ENCODE measurements at regions not wholly inside any gene's neighbourhood (a gene's known extent, or its start where the extent isn't known, plus 50 kb on each side); places are given as distances from the start of the nearest gene placed in this dataset.
"Not testable (repeated sequence)": the region's sequence is repeated elsewhere in the genome, so short reads cannot be mapped to it uniquely, and the experiment has no call there.

GRCh38 chr1:102687383-102687782 is 420.9 kb downstream of the COL11A1 start:
- no peak for DNase-seq (ENCODE audit: low read depth in 4 of 4, low spot score in 3 of 4)

DNA sequence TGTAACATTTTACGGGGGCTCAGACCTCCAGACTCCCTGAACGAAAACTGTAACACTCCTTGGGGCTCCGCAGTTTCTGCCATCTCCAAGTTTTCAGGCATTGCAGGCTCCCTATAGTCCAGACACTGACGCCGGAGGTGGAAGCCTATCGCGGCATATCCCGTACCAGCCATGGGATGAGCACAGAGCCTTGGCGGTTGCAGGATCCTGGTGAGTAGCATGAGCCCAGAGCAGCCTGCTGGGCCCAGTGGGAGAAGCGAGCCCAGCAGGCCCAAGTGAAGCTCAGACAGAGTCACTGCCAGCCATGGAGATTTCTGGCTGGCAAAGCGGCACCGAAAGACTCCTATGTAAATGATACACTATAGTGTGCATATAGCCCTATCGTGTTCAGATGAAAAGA is 446.8 kb downstream of the COL11A1 start:
- no peak for DNase-seq (ENCODE audit: low read depth in 4 of 4, low spot score in 3 of 4)

GRCh38 chr1:102659876-102660483 is 448.3 kb downstream of the COL11A1 start:
- not testable (repeated sequence) for DNase-seq (ENCODE audit: low read depth in 4 of 4, low spot score in 3 of 4)

GRCh38 chr1:102655034-102655433 is 453.3 kb downstream of the COL11A1 start:
- DNase-seq (ENCODE audit: low read depth in 4 of 4, low spot score in 3 of 4), result no peak

DNA sequence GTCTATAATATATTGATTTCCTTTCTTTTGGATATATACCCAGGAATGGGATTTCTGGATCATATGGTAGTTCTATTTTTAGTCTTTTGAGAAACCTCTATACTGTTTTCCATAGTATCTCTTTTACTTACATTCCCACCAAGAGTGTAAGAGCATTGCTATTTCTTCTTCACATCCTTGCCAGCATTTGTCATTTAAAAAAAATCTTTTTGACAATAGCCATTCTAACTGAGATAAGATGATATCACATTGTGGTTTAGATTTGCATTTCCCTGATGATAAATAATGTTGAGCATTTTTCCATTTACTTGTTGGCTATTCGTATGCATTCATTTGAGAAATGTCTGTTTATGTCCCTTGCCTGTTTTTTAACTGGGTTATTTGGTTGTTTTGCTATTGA is 467.4 kb downstream of the COL11A1 start:
- no peak for DNase-seq (ENCODE audit: low read depth in 4 of 4, low spot score in 3 of 4)

GRCh38 chr1:102640312-102640711 is 468.0 kb downstream of the COL11A1 start:
- no peak for DNase-seq (ENCODE audit: low read depth in 4 of 4, low spot score in 3 of 4)

DNA sequence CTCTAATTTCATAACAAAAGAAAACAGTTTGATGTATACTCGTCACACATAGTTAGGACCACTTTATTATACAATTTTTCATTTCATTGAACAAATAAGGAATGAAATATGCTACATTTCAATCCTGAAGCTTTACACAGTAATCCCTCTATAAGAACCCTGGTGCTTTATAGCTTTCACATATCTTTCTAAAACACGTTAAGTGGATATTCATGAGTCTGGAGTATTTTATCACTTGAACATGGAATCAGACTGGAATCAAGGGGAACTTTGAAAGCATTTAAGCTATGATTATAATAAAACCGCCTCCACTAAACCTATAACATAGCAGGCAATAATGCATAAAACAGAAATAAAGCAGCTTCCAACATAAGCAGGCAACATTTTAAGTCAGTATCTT is 476.6 kb downstream of the COL11A1 start:
- no peak for DNase-seq (ENCODE audit: low read depth in 4 of 4, low spot score in 3 of 4)

DNA sequence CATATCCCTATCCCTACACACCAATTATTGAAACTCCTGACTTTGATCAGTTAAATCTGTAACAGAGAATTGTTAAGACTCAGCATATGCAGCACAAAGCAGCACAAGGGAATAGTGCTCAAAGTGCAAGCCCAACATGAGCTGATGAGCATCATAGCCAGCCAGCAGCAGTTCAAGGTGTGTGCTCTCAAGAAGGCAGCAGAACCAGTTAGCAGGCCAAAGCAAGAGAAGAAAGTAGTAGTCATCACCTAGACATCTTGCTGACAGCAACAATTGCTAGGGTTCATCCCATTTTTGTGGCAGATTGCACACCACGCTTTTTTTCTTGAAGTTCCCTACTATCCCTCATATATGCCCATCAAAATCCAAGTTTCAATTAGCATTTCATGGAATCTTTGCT is 478.3 kb downstream of the COL11A1 start:
- no peak for DNase-seq (ENCODE audit: low read depth in 4 of 4, low spot score in 3 of 4)

DNA sequence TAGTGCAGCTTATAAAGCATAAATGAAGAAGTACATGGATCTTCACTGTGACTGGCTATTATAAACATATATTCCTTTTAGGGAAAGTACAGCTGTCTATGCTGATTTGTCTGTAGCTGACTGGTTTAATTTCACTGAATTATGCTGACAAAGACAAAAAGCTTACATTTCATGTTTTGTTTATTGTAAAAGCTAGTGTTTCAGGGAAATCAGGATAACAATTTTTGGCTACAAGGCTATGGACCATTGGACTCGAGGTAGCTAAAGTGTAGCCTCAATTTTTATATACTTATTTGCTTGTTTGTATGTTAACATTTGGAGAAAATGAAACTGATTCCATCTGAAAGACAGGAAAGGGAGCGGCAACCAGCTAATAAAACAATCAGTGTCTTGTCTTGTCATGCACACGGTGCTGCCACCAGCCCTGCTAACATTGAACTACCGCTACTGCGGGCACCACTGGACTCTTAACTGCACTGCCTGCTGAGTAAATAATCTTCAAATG is 480.2 kb downstream of the COL11A1 start:
- no peak for DNase-seq (ENCODE audit: low read depth in 4 of 4, low spot score in 3 of 4)

DNA sequence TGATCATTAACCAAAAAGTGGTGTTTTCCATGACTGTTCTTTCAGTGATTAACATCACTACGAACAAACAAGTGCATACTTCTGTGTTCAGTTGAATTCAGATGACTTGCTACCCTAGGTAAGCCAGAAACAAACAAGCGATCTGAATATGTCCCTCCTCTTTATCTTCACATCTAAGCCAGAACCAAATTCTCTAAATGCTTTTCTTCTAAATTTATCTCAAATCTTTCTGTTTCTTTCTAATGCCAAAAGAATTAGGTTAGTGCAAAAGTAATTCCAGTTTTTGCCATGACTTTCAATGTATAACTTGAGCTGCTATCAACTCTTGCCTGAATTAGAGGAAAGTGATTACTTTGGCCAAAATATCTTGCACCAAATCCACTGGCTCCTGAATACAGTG is 481.2 kb downstream of the COL11A1 start:
- DNase-seq (ENCODE audit: low read depth in 4 of 4, low spot score in 3 of 4), result no peak

- DNase-seq (ENCODE audit: low read depth in 4 of 4, low spot score in 3 of 4), result no peak
Observed at GRCh38 chr1:102615896-102616295, 492.4 kb downstream of the COL11A1 start.

- no peak for DNase-seq (ENCODE audit: low read depth in 4 of 4, low spot score in 3 of 4)
Observed at GRCh38 chr1:102595106-102595505, 513.2 kb downstream of the COL11A1 start.

DNA sequence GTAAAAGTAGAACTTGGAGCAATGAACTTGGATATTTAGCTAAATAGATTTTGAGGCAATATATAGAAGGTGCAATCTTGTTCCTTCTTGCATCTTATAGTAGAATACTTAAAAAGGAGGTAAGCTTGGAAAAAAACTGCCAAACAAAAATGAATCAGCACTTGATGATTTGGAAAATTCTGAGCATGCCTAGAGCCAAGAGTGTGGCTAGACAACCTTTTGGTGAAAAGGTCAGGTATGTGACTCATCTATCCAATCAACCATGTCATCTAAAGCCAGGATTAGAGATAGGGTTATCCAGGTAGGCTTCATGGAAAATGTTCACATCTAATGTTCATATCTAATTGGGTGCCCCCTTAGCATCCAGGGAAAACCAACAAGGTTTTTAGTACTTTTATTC is 515.0 kb downstream of the COL11A1 start:
- no peak for DNase-seq (ENCODE audit: low read depth in 4 of 4, low spot score in 3 of 4)

GRCh38 chr1:102588536-102588935 is 519.8 kb downstream of the COL11A1 start:
- no peak for DNase-seq (ENCODE audit: low read depth in 4 of 4, low spot score in 3 of 4)

GRCh38 chr1:102586022-102586421 is 522.3 kb downstream of the COL11A1 start:
- DNase-seq (ENCODE audit: low read depth in 4 of 4, low spot score in 3 of 4), result no peak

GRCh38 chr1:102580806-102581205 is 527.5 kb downstream of the COL11A1 start:
- no peak for DNase-seq (ENCODE audit: low read depth in 4 of 4, low spot score in 3 of 4)

- no peak for DNase-seq (ENCODE audit: low read depth in 4 of 4, low spot score in 3 of 4)
Observed at GRCh38 chr1:102578804-102579203, 529.5 kb downstream of the COL11A1 start.

DNA sequence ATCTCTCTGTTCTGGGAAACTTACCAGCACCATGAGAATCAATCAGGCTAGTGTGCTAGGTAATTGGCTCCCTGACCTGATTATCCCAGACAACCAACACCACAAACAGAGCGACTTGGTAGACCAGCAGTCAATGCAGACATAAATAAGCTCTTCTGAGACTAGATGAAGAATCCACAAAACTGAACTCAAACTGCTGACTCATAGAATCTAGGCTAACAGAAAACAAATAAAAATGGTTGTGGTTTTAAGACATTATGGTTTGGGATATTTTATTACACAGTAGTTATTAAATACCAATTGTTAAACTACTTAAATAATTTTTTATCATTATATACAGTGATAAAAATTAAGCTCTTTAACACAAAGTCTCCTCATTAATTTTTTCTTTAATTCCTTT is 535.7 kb downstream of the COL11A1 start:
- no peak for DNase-seq (ENCODE audit: low read depth in 4 of 4, low spot score in 3 of 4)

GRCh38 chr1:102566182-102566581 is 542.1 kb downstream of the COL11A1 start:
- DNase-seq (ENCODE audit: low read depth in 4 of 4, low spot score in 3 of 4), result no peak

GRCh38 chr1:102562380-102562779 is 545.9 kb downstream of the COL11A1 start:
- DNase-seq (ENCODE audit: low read depth in 4 of 4, low spot score in 3 of 4), result no peak

GRCh38 chr1:102550729-102551384 is 554.1 kb upstream of the OLFM3 start:
- DNase-seq (ENCODE audit: low read depth in 4 of 4, low spot score in 3 of 4), result no peak

DNA sequence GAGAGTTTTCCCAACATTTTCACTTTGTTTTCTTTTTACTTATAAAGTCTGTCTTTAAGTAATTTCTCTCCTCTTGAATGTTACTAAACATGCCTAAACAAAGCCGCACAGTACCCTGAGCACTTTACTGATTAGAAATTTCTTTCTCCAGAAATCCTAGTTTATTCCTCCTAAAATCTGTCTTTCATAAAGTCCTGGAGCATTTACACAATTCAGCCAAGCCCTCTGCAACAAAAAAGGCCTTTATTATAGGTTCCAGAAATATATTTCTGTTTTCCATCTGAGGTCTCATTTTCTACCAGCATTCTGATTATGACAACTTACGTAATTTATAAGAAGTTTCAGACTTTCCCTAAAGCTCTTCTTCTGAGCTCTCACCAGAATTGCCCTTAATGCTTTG is 549.5 kb upstream of the OLFM3 start:
- DNase-seq (ENCODE audit: low read depth in 4 of 4, low spot score in 3 of 4), result no peak

Measured in left renal pelvis (tissue), 4 donors.